Thymus (tissue), 11 donors: ENCODE measurements at regions not wholly inside any gene's neighbourhood (a gene's known extent, or its start where the extent isn't known, plus 50 kb on each side); places are given as distances from the start of the nearest gene placed in this dataset.

ENCODE experiments used
- DNase-seq, 9 donors: peaks; one replicate each; pipeline ENCODE4 v3.0.0-alpha.2; 2013; ENCODE audit warnings: low spot score in 9 of 9, low read depth in 6 of 9, missing footprints in 1 of 9
- H3K27ac ChIP-seq, 2 donors: one replicate each; pipeline ENCODE4 v1.5.1; 2013; ENCODE audit warnings: control low read depth in 1 of 2, low read depth in 1 of 2, low read length in 1 of 2, mild to moderate bottlenecking in 1 of 2, moderate library complexity in 1 of 2
- H3K27me3 ChIP-seq, 2 donors: one replicate each; pipeline ENCODE4 v1.5.1; 2013; ENCODE audit warnings: low read length in 1 of 2; ENCODE audit not compliant: control insufficient read depth in 2 of 2, insufficient read depth in 1 of 2
- H3K36me3 ChIP-seq, 2 donors: one replicate each; pipeline ENCODE4 v1.5.1; 2013; ENCODE audit warnings: low read length in 1 of 2, mild to moderate bottlenecking in 1 of 2, moderate library complexity in 1 of 2; ENCODE audit not compliant: control insufficient read depth in 2 of 2, insufficient read depth in 2 of 2
- H3K4me1 ChIP-seq, 2 donors: one replicate each; pipeline ENCODE4 v1.5.1; 2013; ENCODE audit warnings: low read length in 2 of 2; ENCODE audit not compliant: control insufficient read depth in 2 of 2, insufficient read depth in 2 of 2
- H3K4me3 ChIP-seq, 2 donors: one replicate each; pipeline ENCODE4 v1.5.1; 2013; ENCODE audit warnings: low read length in 2 of 2, control low read depth in 1 of 2, mild to moderate bottlenecking in 1 of 2
- H3K9me3 ChIP-seq, 2 donors: one replicate each; pipeline ENCODE4 v1.5.1; 2013; ENCODE audit warnings: low read length in 1 of 2, mild to moderate bottlenecking in 1 of 2; ENCODE audit not compliant: control insufficient read depth in 2 of 2, insufficient read depth in 1 of 2
- WGBS: extraction: QIAGEN DNeasy Blood & Tissue Kit; methylation state at CpG from one replicate; pipeline ENCODE4 v1.1.7; 2013; 5-methylcytosine and 5-hydroxymethylcytosine counted together
- donor health status: healthy.

GRCh38 chr10:42937048-42937447 lies 139.8 kb upstream of the RET start:
- WGBS: 96% methylated on average over 7 of the region's 7 CpGs
- Histone ChIP-seq H3K36me3 (no peaks in the 10 kb centered on the region), H3K4me1 (peaks cover 10 to 19% of the 10 kb centered on the region in 2 donors), H3K9me3 (no peaks in the 10 kb centered on the region), H3K27me3 (peaks cover 2 to 13% of the 10 kb centered on the region in 2 donors), H3K27ac (no peak overlapping the region), H3K4me3 (no peak overlapping the region)
- no peak for DNase-seq

DNA sequence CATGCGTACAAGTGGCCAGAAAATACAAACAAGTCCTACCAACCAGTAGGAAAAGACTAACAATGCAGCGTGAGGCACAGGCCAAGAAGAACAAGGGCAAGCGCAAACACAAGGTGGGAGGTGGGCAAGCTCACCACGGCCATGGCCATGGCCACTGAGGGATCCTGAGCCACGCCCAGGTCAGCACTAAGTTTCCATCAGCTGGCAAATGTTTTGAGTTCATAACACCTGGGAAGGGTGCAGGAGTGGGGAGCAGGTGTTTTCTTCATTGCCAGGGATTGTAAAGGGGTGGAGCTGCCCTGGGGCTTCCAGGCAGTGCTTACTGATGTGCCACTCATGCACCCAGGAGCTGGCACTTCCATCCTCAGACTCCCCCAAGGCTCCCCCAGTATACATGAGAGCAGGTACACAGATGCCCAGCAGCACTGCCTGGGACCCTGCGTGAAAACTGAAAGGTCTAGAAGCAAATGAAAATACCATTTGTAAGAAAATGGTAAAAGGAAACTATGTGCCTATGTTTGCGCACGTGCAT lies 139.2 kb upstream of the RET start:
- no peak for DNase-seq
- no peaks in the 10 kb centered on the region for H3K36me3 ChIP-seq
- H3K4me3 ChIP-seq: no peak overlapping the region
- H3K27me3 ChIP-seq: peaks cover 2 to 9% of the 10 kb centered on the region in 2 donors
- H3K9me3 ChIP-seq: no peaks in the 10 kb centered on the region
- WGBS: 95% methylated on average over 8 of the region's 8 CpGs
- H3K4me1 ChIP-seq: peaks cover 10 to 16% of the 10 kb centered on the region in 2 donors
- no peak overlapping the region for H3K27ac ChIP-seq

DNA sequence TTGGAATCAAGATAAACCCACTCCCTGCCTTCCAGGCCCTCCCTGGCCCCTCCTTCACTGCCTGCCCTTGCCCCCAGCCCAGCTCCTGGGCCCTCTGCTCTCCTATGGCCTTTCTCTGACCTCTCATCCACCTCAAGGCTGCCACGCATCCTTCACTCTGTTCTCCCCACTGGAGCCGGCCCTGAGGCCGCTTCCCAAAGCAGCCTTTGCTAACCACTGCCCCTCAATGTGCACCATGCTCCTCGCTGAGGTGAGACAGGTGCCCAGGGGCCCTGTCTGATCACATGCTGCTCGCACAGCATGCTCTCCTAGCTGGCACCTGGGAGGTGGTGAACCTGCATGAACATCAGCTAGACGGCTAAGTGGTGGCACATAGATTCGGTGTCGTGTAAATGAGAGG lies 138.5 kb upstream of the RET start:
- peaks cover 10 to 13% of the 10 kb centered on the region in 2 donors for H3K4me1 ChIP-seq
- H3K4me3 ChIP-seq: no peak overlapping the region
- H3K27me3 ChIP-seq: peaks cover 2 to 9% of the 10 kb centered on the region in 2 donors
- H3K36me3 ChIP-seq: no peaks in the 10 kb centered on the region
- no peak for DNase-seq
- WGBS: 97% methylated on average over 8 of the region's 8 CpGs
- H3K9me3 ChIP-seq: no peaks in the 10 kb centered on the region
- no peak overlapping the region for H3K27ac ChIP-seq

DNA sequence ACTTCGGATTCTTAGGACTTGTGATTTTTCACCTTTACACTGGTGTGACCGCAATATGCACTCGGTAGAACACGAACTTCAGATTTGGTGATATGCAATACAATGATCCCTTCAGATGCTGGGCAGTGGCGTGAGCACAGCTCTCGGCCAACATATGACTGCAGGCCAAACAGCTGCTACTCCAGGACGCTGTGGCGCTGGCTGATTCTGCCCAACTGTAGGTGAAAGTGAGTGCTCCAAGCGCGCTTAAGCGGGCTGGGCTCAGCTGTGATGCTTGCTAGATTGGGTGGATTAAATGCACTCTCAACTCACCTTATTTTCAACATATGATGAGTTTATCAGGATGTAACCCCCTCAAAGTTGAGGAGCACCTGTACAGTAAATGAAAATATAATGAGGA lies 137.6 kb upstream of the RET start:
- no peak for DNase-seq
- H3K27me3 ChIP-seq: peaks cover 2% of the 10 kb centered on the region in 2 donors
- 94% methylated on average over 11 of the region's 11 CpGs for WGBS
- no peaks in the 10 kb centered on the region for H3K9me3 ChIP-seq
- no peaks in the 10 kb centered on the region for H3K36me3 ChIP-seq
- H3K27ac ChIP-seq: no peak overlapping the region
- H3K4me1 ChIP-seq: peaks cover 4% of the 10 kb centered on the region in 2 donors
- H3K4me3 ChIP-seq: no peak overlapping the region

DNA sequence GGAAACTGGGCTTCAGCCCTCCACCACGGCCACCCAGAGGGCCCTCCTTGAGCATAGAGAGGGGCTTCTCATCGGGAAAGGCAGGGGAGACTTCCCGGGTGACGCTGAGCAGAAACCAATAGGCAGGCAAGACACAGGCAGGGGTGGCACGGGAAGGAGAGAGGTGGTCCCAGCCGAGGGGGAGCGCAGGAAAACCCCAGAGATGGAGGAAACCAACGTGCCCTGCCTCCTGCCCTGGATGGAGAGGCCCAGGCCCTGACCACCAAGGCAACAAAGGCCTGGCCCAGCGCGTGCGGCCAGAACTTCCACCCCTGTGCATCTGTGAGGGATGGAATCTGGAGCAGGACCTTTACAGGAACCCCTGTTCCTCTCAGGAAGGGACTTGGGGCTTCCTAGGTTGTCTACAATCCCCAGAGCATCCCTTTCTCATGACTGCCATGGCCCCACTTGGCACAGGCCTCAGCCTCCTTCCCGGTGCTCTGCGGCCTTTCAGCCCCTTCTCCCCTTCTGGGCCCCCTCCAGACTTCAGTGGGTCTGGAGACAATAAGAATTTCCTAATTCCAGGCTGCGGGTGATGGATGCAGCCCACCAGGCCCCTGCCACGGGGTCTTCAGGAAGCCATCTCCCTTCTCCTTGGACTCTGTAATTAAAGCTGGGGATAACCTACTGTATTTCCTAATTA lies 137.0 kb upstream of the RET start:
- H3K27me3 ChIP-seq: peaks cover 2% of the 10 kb centered on the region in 2 donors
- no peak overlapping the region for H3K4me3 ChIP-seq
- DNase-seq: no peak
- no peaks in the 10 kb centered on the region for H3K4me1 ChIP-seq
- no peaks in the 10 kb centered on the region for H3K9me3 ChIP-seq
- 95% methylated on average over 15 of the region's 15 CpGs for WGBS
- H3K36me3 ChIP-seq: no peaks in the 10 kb centered on the region
- H3K27ac ChIP-seq: no peak overlapping the region

- DNase-seq: no peak
- H3K27ac ChIP-seq: no peak overlapping the region
- H3K4me3 ChIP-seq: no peak overlapping the region
- WGBS: 53% methylated on average over 25 of the region's 25 CpGs
- no peaks in the 10 kb centered on the region for H3K4me1 ChIP-seq
- no peaks in the 10 kb centered on the region for H3K36me3 ChIP-seq
- peaks cover 0 to 2% of the 10 kb centered on the region in 2 donors for H3K27me3 ChIP-seq
- H3K9me3 ChIP-seq: no peaks in the 10 kb centered on the region
Measured at GRCh38 chr10:42940487-42941294, 136.2 kb upstream of the RET start.

DNA sequence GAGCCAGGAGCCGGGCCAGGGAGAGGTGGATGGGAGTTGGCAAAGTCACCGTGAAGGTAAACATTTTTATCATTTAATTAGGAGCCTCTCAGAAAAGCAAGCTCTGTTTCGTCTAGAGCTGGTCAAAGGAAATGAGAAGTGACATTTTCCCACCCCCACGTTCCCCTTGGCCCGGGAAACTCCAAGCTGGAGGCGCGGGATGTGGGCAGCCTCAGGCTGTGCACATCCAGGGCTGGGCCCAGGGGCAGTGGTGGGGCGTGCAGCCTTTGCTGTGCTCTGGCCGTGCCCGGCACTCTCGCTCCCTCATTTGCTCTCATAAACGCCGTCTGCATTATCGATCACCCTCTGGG lies 135.6 kb upstream of the RET start:
- Histone ChIP-seq H3K4me3 (no peak overlapping the region), H3K27me3 (peaks cover 0 to 2% of the 10 kb centered on the region in 2 donors), H3K27ac (no peak overlapping the region), H3K9me3 (no peaks in the 10 kb centered on the region), H3K4me1 (no peaks in the 10 kb centered on the region), H3K36me3 (no peaks in the 10 kb centered on the region)
- no peak for DNase-seq
- WGBS: 87% methylated on average over 14 of the region's 14 CpGs

- H3K4me1 ChIP-seq: no peaks in the 10 kb centered on the region
- no peak for DNase-seq
- no peaks in the 10 kb centered on the region for H3K9me3 ChIP-seq
- WGBS: 75% methylated on average over 5 of the region's 5 CpGs
- no peak overlapping the region for H3K27ac ChIP-seq
- H3K4me3 ChIP-seq: no peak overlapping the region
- H3K36me3 ChIP-seq: no peaks in the 10 kb centered on the region
- H3K27me3 ChIP-seq: peaks cover 0 to 2% of the 10 kb centered on the region in 2 donors
Measured at GRCh38 chr10:42941790-42942189, 135.1 kb upstream of the RET start.

DNA sequence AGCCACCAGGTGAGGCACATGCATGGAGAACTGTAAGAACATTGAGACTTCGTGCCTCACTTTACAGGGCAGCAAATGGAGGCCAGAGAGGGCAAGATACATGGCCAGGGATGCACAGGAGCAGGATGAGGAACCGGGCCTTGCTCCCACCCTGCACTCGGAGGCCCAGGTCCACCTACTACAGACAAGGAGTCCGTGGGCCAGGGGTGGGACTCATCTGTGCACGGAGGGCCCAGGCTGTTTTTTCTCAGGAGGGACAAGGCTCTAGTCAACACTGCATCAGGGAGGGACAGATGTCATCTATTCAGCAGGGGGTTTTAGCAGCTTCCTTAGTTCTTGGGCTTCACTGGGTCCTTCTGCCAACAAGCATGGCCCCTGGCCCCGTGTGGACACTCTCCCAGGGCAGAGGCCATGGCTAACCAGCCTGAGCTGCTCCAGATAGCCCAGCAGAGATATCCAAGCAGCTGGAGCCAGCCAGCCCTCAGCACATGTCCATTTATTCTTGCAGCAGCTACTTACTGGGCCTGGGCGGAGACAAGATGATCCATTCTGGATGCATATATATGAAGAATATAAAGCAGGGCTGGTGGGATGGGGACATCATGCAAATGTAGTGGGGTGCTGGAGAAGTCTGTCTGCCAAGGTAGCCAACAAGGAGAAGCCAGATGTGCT lies 134.5 kb upstream of the RET start:
- H3K27me3 ChIP-seq: peaks cover 0 to 2% of the 10 kb centered on the region in 2 donors
- no peaks in the 10 kb centered on the region for H3K36me3 ChIP-seq
- no peak for DNase-seq
- WGBS: 94% methylated on average over 7 of the region's 7 CpGs
- H3K4me3 ChIP-seq: no peak overlapping the region
- H3K4me1 ChIP-seq: no peaks in the 10 kb centered on the region
- no peak overlapping the region for H3K27ac ChIP-seq
- no peaks in the 10 kb centered on the region for H3K9me3 ChIP-seq
